Mammary epithelial cell (primary cell): ENCODE measurements at regions not wholly inside any gene's neighbourhood (a gene's known extent, or its start where the extent isn't known, plus 50 kb on each side); places are given as distances from the start of the nearest gene placed in this dataset.

ENCODE experiments used
- CTCF ChIP-seq, 2 donors: IDR thresholded peaks in 1 of 2; conservative IDR thresholded peaks in 1 of 2; 2 replicates each; pipeline ENCODE4 v1.5.1; 2011 to 2012; ENCODE audit warnings: inconsistent platforms in 2 of 2, low read length in 2 of 2, mild to moderate bottlenecking in 2 of 2, control low read depth in 1 of 2, low read depth in 1 of 2; ENCODE audit not compliant: insufficient read depth in 1 of 2; ENCODE audit errors: extremely low read depth in 1 of 2
- EZH2 ChIP-seq: IDR thresholded peaks from 2 replicates; pipeline ENCODE4 v1.6.1; 2012; ENCODE audit warnings: low read length, inconsistent platforms, borderline replicate concordance

DNA sequence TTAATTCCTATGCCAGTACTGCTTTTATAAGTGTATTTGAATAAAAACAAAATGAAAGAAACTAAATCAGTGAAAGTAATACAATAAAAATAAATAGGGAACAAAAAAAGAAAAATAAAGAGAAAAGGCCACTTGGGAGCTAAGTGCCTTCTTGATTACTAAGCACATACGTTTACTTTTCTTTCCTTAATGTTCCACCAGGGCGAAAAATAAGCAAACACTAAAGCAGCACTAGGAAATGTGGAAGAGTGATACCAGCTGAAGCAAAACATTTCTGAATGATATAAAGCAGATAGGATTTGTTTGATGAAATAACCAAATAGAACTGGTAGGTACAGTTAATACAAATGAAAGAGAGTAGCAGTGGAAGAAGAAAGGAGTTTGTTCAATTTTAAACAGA is 132.8 kb upstream of the ZPLD1 start:
- TF ChIP-seq CTCF (conservative IDR thresholded peaks at IDR 0.05 in 1 of 2, IDR thresholded peaks at IDR 0.05 in 1 of 2; ENCODE audit: extremely low read depth in 1 of 2, insufficient read depth in 1 of 2, low read depth in 1 of 2, low read length in 2 of 2) = no peak
- TF ChIP-seq EZH2 = no peak
